Brain microvascular endothelial cell (primary cell): ENCODE measurements at regions not wholly inside any gene's neighbourhood (a gene's known extent, or its start where the extent isn't known, plus 50 kb on each side); places are given as distances from the start of the nearest gene placed in this dataset.
A peak's percentile ranks its signal among the peaks of the same experiment; 100 is the strongest.

Experiments
- DNase-seq: peaks from one replicate; pipeline ENCODE4 v3.0.0-alpha.2; 2020
- H3K27ac ChIP-seq: fragments of 250-450 bp; sonication (Bioruptor Pico); 2 replicates; pipeline ENCODE4 v1.5.1; 2020; ENCODE audit warnings: mild to moderate bottlenecking, moderate library complexity
- H3K27me3 ChIP-seq: fragments of 250-450 bp; sonication (Bioruptor Pico); replicated peaks from 2 replicates; pipeline ENCODE4 v1.5.1; 2020; ENCODE audit warnings: mild to moderate bottlenecking
- H3K36me3 ChIP-seq: fragments of 250-450 bp; sonication (Bioruptor Pico); replicated peaks from 2 replicates; pipeline ENCODE4 v1.5.1; 2020; ENCODE audit warnings: mild to moderate bottlenecking
- H3K4me3 ChIP-seq: 2 replicates; pipeline ENCODE4 v1.5.1; 2011; ENCODE audit warnings: low read depth, mild to moderate bottlenecking, control low read depth, low read length, moderate library complexity
- CTCF ChIP-seq: IDR thresholded peaks from 2 replicates; pipeline ENCODE4 v1.5.1; 2011; ENCODE audit warnings: low read depth, mild to moderate bottlenecking, moderate library complexity, low read length, control low read depth, inconsistent platforms; ENCODE audit errors: missing control alignments
- in situ Hi-C: cut with HindIII; loops from 2 replicates; pipeline ENCODE4 v1.10.0; 2017; ENCODE audit warnings: low sequenced_read_pairs, low pct_ligation_motif_present

GRCh38 chr21:29477347-29477746, 178.6 kb downstream of the BACH1 start:
- Histone ChIP-seq H3K27me3 (no peaks in the 10 kb centered on the region), H3K27ac (peak overlapping the region; percentile 3), H3K4me3 (no peak overlapping the region), H3K36me3 (no peaks in the 10 kb centered on the region)
- TF ChIP-seq CTCF, result no peak
- no peak for DNase-seq
- in situ Hi-C loops, result no loop called here

- in situ Hi-C loops, result no loop called here
- Histone ChIP-seq H3K27ac (no peak overlapping the region), H3K27me3 (no peaks in the 10 kb centered on the region), H3K4me3 (no peak overlapping the region), H3K36me3 (no peaks in the 10 kb centered on the region)
- no peak for TF ChIP-seq CTCF
- DNase-seq, result peak; percentile 43
Measured at GRCh38 chr21:29477941-29478340, 179.2 kb downstream of the BACH1 start.

GRCh38 chr21:29481081-29481480, 182.4 kb downstream of the BACH1 start:
- in situ Hi-C loops, result no loop called here
- TF ChIP-seq CTCF, result no peak

GRCh38 chr21:29481641-29482040, 182.9 kb downstream of the BACH1 start:
- TF ChIP-seq CTCF, result no peak
- H3K36me3 ChIP-seq, result no peaks in the 10 kb centered on the region
- DNase-seq, result no peak
- no peak overlapping the region for H3K27ac ChIP-seq
- no peak overlapping the region for H3K4me3 ChIP-seq
- H3K27me3 ChIP-seq, result no peaks in the 10 kb centered on the region
- in situ Hi-C loops, result no loop called here

More at GRCh38 chr21:29481081-29481480, 182.4 kb downstream of the BACH1 start:
- Histone ChIP-seq H3K36me3 (no peaks in the 10 kb centered on the region), H3K27ac (no peak overlapping the region), H3K4me3 (no peak overlapping the region), H3K27me3 (no peaks in the 10 kb centered on the region)
- DNase-seq, result no peak

GRCh38 chr21:29486306-29486807, 187.6 kb downstream of the BACH1 start:
- in situ Hi-C loops, result no loop called here
- TF ChIP-seq CTCF, result no peak
- Histone ChIP-seq H3K27me3 (no peaks in the 10 kb centered on the region), H3K27ac (no peak overlapping the region), H3K4me3 (no peak overlapping the region), H3K36me3 (no peaks in the 10 kb centered on the region)
- DNase-seq, result no peak
